Cardiac fibroblast (primary cell): ENCODE measurements at regions not wholly inside any gene's neighbourhood (a gene's known extent, or its start where the extent isn't known, plus 50 kb on each side); places are given as distances from the start of the nearest gene placed in this dataset.

Experiments
- DNase-seq, 2 donors: peaks; one replicate each; pipeline versions ENCODE4 v3.0.0 to v3.0.0-alpha.2; 2010; ENCODE audit warnings: low read depth in 2 of 2
- H3K4me3 ChIP-seq, 2 donors: replicated peaks in 1 of 2; 1 replicate in 1 of 2; 2 replicates in 1 of 2; pipeline ENCODE4 v1.5.1; 2011; ENCODE audit warnings: low read depth in 2 of 2, low read length in 2 of 2, mild to moderate bottlenecking in 2 of 2, moderate library complexity in 1 of 2
- CTCF ChIP-seq: IDR thresholded peaks from one replicate; pipeline ENCODE4 v1.5.1; 2011; ENCODE audit warnings: low read depth, mild to moderate bottlenecking, low read length, inconsistent platforms

GRCh38 chr5:164663198-164663989, 1158.0 kb downstream of the MAT2B start:
- no peak for DNase-seq
- TF ChIP-seq CTCF = no peak
- H3K4me3 ChIP-seq = no peak overlapping the region

- DNase-seq = no peak
- TF ChIP-seq CTCF = no peak
- no peak overlapping the region for H3K4me3 ChIP-seq
Measured at GRCh38 chr5:164671640-164672039, 1166.2 kb downstream of the MAT2B start.

DNA sequence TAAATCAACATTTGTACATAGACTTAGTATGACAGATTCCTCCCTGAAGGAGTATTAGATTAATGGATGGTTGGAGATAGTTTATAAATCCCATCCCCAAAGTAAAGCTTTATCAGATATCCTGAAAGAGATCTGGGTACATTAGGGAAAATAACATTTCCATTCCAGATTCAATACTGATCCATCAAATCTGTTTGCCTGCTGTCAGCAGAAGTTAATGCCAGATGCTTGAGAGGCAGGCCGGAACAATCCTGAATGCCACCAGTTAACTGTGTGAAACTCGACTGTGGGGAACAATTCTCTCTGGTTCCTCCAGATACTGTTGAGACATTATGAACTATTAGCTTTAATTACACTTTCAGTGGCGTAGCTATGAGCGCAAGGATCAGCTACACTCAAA, 1166.8 kb downstream of the MAT2B start:
- no peak for TF ChIP-seq CTCF
- H3K4me3 ChIP-seq = no peak overlapping the region

DNA sequence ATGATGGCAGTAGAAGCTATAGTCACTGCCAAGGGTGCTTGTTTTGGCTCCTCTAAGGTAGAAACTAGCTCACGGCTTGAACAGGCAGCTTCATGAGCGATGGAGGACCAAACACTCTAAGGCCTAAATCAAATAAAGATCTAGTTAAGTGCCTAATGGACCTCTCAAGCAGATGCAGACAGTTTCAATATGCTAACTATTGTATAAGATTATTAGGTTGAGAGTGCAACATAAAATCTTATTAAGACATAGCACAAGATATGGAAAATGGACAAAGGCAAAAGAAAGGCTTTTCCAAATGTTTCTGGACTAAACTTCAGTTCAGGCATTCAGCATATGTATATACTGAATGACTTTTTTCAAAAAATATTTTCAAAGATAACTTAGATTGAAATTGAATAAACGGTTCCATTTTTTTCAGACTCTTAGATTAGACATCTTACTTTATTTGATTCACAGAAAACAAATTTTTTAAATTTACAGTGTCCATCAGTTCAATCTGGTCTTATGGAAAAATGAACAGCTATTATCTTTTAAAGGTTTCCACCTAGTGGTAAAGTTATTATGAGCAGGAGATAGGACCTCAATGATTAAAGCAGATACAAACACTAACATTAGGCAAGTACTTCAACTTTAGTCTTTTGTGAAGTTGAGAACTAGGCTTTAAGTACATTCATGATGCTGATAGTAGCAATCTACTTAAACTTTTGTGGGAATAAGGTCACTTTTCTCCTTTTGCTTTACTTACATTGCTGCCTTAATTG, 1167.7 kb downstream of the MAT2B start:
- peak; percentile 3 to 20 for DNase-seq
- TF ChIP-seq CTCF = peak; percentile 16
- H3K4me3 ChIP-seq = no peak overlapping the region

More for the DNA sequence above, 1166.8 kb downstream of the MAT2B start:
- no peak for DNase-seq

- DNase-seq = no peak
- H3K4me3 ChIP-seq = no peak overlapping the region
- no peak for TF ChIP-seq CTCF
Measured at GRCh38 chr5:164679461-164679860, 1174.0 kb downstream of the MAT2B start.

DNA sequence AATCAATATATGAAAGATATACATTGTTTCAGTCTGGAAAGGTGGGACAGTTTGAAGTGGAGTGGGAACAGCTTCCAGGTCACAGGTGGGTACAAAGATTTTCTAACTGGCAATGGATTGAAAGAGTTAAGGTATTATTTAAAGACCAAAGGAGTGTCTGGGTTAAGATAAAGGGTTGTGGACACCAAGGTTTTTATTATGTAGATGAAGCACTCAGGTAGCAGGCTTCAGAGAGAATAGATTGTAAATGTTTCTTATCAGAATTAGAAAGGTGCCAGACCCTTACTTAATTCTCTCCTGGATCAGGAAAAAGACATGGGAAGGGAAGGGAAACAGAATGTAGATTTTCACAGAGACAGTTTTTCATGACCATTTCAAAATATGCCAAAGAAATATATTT, 1174.8 kb downstream of the MAT2B start:
- H3K4me3 ChIP-seq = no peak overlapping the region
- no peak for DNase-seq
- TF ChIP-seq CTCF = no peak
